ENCODE measurements at regions not wholly inside any gene's neighbourhood (a gene's known extent, or its start where the extent isn't known, plus 50 kb on each side); places are given as distances from the start of the nearest gene placed in this dataset.

- DNase-seq, result no peak
These were observed 670.2 kb upstream of the CITED2 start for GRCh38 chr6:140044626-140045025.

GRCh38 chr6:140043762-140044378 is 669.4 kb upstream of the CITED2 start:
- DNase-seq, result no peak

GRCh38 chr6:140043357-140043756 is 668.9 kb upstream of the CITED2 start:
- DNase-seq, result no peak

DNA sequence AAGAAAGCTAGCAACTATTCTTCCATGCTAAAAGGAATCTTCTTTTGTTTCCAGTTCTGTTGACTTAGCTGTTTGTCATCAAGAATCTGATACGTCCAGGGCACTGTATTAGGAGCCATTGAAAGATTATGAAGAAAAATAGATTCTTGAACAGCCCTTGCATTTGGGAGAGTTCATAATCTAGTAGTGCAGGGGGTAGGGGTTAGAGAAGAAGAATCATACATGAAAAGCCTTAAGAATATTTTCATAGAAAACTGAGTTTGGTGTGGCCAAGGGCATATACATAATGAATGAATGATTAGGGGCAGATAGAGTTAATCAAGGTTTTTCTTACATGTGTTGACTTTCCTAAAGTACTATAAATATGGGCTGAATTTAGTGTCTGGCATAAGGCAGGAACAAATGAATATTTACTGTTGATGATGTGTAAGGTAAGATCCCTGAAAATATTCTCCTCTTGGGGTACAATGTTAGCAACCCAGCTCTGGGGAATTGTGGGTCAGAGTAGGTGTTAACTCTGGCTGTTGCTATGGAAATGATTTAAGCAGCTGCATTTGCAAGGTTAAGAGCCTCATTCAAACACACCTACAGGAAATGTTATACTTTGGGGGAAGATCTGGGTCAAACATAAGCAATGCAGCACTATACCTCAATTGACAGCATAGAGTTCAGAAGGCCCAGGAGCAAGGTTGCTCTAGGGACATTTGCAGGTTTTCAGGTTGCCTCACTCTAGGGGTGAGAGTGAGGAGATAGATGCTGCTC is 667.3 kb upstream of the CITED2 start:
- DNase-seq, result peak; percentile 3 to 51 (median 4)

DNA sequence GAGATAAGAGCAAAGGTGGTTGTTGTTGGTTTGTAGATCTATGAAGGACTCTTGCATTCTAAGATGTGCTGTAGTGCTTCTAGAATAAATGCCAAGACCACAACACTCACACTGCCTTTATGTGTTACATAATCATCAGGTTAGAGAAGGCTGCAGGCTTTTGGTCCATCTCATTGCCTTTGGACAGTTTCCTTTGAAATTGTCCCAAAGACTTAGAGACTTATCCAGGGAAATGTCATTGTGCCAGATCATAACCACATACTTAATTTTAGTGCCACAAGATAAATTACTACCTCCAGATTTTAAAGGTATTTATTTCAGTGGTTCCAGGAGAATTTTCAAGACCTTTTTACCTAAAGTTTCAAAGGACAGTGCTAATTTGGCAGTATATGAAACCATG is 666.6 kb upstream of the CITED2 start:
- no peak for DNase-seq

DNA sequence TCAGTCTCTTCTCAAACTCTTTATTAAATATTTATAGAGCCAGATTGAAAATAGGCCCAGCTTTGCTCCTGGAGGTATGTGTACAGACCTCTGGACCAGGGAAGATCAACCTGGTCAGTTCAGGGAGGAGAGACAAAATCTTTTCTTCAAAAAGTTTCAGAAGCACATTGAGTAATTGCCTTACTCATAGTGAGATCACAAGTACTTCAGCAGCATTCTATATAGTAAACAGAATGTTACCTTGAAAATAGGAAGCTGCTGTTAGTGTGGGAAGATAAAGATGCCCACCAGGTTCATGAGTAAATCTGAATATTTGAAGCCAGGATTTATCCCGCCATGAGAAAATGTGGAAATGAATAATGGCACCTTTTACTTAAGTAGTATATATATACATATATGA is 665.9 kb upstream of the CITED2 start:
- DNase-seq, result no peak

GRCh38 chr6:140039364-140039763 is 664.9 kb upstream of the CITED2 start:
- DNase-seq, result no peak

DNA sequence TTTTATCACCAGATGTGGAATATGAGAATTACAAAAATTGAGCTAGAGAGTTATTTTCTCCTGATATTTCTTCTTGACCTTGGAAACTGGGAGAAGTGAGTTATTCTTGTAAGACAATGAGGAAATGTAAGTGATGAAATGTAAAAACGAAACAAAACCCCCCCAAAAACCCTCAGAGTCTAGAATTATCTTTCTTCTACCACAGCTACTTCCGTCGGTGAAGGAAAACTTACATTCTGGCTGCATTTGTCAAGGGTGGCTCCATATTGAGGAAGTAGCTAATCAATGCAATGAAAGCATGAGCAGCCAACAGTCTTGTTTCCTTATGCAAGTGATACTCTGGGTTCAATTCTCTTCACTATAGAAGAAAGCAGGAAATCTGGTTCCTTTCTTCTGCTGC is 661.7 kb upstream of the CITED2 start:
- DNase-seq, result no peak

- DNase-seq, result no peak
These were observed 657.7 kb upstream of the CITED2 start for GRCh38 chr6:140032189-140032588.

DNA sequence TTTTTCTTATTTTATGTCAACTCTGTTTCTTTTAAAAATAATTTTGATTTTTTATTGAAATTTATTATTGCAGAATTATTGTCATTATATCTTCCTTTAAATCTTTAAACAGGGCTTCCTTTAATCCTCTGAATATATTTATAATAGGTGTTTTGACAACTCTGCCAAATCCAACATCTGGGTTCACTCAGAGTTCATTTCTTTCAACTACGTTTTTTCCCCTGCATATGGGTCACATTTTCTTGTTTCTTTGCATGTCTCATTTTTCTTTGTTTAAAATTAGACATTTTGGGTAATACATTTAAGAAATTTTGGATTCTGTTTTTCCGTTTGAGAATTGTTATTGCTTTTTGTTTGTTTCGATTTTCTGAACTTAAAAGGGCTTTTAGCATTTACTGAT is 655.1 kb upstream of the CITED2 start:
- no peak for DNase-seq

GRCh38 chr6:140027219-140027618 is 652.8 kb upstream of the CITED2 start:
- DNase-seq, result no peak

DNA sequence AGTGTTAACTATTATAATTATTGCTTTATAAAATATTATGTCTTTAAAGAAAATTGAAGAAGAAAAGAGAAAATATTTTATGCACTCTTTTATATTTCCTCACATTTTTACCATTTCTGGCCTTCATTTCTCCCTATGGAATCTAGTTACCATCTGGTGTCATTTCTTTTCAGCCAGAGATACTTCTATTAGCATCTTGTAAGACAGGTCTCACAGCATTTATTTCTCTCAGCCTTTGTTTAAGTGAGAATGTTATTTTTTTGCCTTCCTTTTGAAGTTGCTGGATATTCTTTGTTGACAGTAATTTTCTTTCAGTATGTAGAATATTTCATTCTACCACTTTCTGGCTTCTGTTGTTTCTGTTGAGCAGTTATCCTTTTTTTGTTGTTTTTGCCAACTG is 652.1 kb upstream of the CITED2 start:
- DNase-seq, result no peak

GRCh38 chr6:140025171-140025570 is 650.7 kb upstream of the CITED2 start:
- no peak for DNase-seq

DNA sequence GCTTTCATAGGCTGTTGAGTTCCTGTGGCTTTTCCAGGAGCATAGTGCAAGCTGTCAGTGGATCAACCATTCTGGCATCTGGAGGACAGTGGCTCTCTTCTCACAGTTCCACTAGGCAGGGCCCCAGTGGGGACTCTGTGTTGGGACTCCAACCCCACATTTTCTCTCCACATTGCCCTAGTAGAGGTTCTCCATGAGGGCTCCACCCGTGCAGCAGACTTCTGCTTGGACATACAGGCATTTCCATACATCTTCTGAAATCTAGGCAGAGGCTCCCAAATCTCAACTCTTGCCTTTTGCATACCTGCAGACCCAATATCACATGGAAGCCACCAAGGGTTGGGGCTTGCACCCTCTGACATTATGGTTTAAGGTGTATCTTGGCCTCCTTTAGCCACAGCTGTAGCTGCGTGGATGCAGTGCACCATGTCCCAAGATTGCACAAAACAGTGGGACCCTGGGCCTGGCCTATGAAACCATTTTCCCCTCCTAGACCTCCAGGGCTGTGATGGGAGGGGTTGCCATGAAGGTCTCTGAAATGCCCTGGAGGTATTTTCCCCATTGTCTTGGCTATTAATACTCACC is 645.9 kb upstream of the CITED2 start:
- DNase-seq, result no peak

- no peak for DNase-seq
These were observed 644.1 kb upstream of the CITED2 start for GRCh38 chr6:140018588-140018987.

DNA sequence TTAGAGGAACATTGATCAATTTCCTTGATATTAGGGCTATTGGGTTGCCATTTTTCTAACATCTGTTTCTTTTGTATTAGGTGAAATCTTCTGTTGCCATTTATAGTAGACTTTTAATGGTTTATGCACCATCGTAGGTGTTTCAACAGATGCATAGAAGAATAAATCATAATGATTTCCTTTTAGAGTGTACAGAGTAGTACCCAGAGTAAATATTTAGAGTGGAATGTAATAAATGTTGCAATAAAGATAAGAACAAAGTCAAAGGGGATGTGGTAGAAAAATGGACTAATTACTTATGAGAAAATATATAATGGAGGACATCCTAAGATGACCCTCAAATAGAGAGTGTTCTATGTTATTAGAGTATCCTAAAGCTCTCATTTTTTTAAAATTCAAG is 643.0 kb upstream of the CITED2 start:
- DNase-seq, result no peak

DNA sequence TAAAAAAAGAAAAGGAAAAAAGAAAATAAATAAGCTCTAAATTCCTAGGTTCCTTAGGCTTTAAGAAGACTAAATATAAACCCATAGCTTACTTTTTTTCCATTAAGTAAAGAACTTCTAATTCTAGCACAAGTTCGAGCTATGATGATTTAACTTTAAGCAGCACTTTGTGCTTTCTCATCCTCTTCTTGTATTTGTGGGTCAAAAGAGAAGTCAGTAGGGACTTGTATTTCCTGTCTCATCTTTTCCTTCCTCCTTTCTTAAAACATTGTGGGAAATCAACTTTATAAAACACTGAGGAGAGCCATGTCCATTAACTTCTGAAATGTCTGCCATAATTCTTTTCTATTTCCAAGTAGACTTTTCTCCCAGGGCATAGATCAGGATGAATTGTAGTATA is 637.7 kb upstream of the CITED2 start:
- no peak for DNase-seq

- no peak for DNase-seq
These were observed 637.1 kb upstream of the CITED2 start for GRCh38 chr6:140011537-140011936.

- DNase-seq, result no peak
These were observed 634.8 kb upstream of the CITED2 start for GRCh38 chr6:140009286-140009685.

- no peak for DNase-seq
These were observed 633.1 kb upstream of the CITED2 start for GRCh38 chr6:140007525-140007924.

GRCh38 chr6:140003217-140003616 is 628.8 kb upstream of the CITED2 start:
- DNase-seq, result no peak

DNA sequence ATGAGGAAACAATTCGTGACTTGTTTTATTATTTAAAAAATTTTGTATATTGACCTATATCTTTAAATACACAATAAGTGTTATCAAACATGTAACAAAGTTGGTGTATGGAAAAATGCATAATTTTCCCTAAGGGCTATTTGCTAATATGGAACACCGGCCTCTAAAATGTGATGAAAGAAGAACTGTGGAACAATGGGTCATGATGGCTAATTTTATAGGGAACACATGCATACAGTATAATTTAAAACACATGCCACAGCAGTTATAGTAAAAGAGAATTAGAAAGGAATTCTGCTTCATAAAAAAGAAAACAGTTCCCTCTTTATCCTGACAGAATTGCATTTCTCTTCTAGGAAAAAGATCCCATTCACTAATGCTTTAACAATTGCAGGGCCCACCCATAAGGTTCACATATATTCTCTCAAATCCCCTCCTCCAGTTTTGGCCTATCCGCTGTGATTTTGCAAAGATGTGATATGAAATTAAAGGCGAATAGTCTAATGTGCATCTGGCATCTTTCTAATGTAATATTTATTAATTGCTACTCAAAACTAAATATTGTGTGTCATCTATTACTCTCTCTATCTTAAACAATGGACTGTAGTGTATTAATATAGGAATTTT is 628.1 kb upstream of the CITED2 start:
- no peak for DNase-seq

DNA sequence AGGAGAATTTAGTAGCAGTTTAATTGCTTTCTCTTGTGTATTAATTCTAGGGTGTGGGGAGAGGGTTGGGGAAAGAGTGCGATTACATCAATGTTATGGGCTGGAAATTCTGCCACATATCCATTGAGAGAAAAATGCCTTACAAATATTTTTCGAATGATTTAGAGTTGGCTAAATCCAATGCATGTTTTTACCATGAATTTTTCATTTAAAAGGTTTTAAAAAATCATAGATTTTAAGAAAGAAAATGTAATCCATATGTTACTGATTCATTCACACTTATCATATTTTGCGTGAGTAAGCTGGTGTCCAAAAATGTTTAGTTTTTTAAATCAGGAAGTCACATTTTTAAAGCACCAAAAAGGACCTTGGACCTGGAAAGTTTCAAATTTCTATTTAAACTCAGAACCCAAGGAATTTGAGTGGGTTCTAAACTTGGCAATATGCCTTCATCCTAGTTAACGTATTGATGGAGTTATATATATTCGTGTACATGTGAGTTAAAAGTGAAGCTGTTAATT is 627.4 kb upstream of the CITED2 start:
- no peak for DNase-seq

DNA sequence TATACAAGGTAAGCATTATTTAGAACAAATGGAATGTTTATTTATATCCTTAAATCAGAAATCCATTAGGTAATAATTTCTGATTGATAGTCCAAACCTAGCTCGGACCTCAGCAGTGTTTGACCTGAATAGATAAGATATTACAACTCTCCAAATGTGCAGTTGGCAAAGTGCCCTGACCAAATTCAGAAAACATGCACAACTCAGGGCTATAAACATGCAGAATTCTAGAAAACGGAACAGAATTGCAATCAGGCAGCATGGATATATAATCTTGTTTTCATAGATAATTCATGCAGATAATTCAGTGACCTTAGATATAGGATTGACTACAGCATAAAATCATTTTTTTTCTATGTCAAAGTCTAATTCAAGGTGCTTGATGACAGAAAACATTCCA is 626.6 kb upstream of the CITED2 start:
- no peak for DNase-seq
